ENCODE measurements at regions not wholly inside any gene's neighbourhood (a gene's known extent, or its start where the extent isn't known, plus 50 kb on each side); places are given as distances from the start of the nearest gene placed in this dataset.
A peak's percentile ranks its signal among the peaks of the same experiment; 100 is the strongest.

- DNase-seq: peak; percentile 57
These were observed 110.7 kb upstream of the RAD23B start for GRCh38 chr9:107172160-107172978.

DNA sequence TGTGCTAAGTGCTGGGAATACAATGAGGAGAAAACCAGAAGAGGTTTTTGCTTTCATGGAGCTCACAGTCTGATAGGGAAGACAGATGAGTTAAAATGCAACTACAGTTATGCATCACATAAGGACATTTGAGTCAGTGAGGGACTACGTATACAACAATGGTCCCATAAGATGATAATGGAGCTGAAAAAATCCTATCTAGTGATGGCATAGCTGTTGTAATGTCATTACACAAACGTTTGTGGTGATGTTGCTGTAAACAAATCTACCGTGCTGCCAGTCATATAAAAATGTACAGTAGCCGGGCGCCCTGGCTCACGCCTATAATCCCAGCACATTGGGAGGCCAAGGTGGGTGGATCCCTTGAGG is 110.1 kb upstream of the RAD23B start:
- no peak for DNase-seq

- DNase-seq: no peak
These were observed 109.5 kb upstream of the RAD23B start for GRCh38 chr9:107173422-107174180.

DNA sequence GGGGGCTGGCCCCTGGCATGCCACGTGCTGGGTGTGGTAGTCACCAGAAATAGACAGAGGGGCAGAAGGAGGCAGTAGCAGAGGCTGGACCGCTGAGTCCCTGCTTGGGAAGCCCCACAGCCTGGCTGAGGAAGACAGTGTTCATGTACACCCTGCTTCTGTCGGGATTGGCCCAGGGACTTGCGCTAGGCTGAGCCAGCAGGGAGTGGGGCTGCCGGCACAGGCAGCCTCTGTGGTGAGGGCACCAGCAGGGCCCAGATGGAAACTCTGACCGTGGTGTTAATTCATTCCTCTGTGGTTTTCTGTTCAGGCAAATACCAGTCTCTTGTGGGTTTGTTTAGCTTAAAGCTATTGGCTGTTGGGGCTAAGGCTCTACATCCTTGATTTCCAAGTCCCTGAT is 108.6 kb upstream of the RAD23B start:
- DNase-seq: no peak

DNA sequence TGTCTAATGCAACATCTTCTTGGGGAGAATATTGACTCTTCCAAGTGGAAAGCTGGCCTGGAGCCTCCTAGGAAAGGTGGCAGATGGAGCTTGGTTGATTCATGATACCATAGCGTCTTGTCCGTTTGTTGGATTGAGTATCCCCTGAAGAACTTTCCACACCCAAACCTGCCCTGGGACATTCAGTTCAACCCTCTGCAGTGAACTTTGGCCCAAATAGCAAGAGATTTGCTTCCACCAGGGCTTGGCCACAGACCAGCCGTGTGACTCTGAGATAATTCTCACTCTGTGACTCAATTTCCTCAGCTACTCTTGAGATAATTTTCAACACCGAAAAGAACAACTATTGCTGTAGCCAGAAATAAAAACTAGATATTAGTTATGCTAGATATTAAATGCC is 108.0 kb upstream of the RAD23B start:
- DNase-seq: no peak

- no peak for DNase-seq
These were observed 107.2 kb upstream of the RAD23B start for GRCh38 chr9:107175816-107176435.

- DNase-seq: no peak
These were observed 106.5 kb upstream of the RAD23B start for GRCh38 chr9:107176436-107177151.

DNA sequence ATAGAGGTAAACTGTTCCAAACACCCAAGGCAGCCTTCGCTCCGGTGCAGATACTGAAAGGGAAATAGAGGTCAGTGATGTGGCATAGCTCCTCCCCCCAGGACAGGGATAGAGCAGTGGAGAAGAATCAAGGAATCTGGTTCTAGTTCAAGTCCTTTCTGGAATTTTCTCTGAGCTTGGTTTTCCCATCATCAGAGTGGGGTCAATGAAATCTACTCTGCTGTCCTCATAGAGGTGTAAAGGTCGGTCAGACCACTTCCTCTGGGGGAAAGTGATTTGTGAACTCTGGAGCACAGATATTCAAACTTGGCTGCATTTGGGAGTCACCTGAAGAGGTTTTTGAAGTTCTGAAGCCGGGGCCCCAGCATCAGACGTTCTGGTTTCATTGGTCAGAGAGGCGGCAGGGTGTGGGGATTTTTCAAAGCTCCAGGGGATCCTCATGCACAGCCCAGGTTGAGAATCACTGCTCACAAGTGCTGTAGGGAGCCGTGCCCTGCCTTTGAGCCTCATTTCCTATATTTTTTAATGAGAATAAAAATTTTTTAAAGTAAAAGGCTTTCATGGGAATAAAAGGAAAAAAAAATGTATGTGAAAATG is 105.7 kb upstream of the RAD23B start:
- no peak for DNase-seq

- DNase-seq: no peak
These were observed 105.2 kb upstream of the RAD23B start for GRCh38 chr9:107177857-107178256.

DNA sequence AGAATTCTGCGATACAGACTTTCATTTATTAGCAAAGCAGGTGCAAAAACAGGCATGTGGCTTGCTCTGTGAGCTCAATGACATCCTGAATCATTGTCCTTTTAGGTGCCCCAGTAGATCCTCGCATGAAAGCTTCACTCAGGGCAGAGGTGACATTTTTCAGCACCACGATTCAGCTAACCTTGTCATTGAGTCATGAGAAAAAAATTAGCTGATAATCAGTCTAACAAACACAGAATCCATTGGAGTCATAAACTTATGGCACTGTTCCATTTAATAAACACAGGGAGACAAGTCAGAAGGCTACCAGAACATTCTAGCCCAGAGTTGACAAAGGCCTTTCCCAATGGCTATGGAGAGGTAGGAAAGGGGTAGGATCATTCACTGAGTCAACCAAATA is 104.8 kb upstream of the RAD23B start:
- DNase-seq: no peak

- no peak for DNase-seq
These were observed 102.9 kb upstream of the RAD23B start for GRCh38 chr9:107180206-107180605.

GRCh38 chr9:107183176-107183575 is 99.9 kb upstream of the RAD23B start:
- DNase-seq: no peak

DNA sequence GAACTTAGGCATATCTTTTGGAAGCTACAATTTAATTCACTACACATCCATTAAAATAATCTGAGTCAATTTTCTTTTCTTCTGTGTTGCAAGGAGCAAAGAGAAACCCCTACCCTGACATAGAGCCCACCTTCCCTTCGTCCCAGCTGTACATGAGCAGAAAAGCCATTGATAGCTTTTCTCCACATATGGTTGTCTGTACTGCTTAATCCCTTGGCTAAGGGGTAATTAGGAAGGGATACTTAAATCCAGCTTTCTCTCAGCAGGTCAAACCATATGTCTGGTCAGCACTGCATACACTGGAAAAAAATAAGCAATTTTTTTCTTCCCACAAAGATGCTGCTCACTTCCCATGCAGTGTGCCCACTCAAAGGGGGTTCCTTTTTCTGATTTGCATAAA is 94.7 kb upstream of the RAD23B start:
- no peak for DNase-seq

- no peak for DNase-seq
These were observed 92.8 kb upstream of the RAD23B start for GRCh38 chr9:107190061-107190935.

GRCh38 chr9:107190936-107191290 is 92.2 kb upstream of the RAD23B start:
- DNase-seq: no peak

DNA sequence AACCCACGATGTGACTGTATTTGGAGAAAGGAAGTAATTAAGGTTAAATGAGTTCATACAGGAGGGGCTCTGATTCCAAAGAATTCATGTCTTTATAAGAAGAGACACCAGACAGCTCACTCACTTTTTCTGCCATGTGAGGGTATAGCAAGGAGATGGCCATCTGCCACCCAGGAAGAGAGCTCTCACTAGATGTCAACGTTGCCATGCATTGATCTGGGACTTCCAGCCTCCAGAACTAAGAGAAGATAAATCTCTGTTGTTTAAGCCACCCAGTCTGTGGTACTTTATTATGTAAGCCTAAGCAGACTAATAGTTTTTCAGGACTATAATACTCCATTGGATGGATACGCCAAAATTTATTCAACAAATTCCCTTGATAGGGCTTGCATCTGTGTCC is 89.8 kb upstream of the RAD23B start:
- DNase-seq: no peak

DNA sequence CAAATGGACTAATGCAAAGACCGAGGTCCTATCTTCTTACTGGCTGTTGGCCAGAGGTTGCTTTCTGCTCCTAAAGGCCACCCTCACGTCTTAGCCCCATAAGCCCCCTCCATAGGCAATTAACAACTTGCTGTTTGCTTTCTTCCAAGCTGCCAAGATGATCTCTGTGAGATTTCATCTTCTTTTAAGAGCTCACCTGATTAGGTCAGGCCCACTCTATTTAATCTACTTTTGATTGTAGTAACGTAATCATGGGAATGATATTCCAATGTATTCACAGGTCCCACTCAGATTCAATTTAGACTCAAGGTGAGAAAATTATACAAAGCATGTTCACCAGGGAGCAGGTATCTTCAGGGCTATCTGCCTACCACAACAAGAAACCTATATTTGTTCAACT is 84.4 kb upstream of the RAD23B start:
- DNase-seq: no peak

DNA sequence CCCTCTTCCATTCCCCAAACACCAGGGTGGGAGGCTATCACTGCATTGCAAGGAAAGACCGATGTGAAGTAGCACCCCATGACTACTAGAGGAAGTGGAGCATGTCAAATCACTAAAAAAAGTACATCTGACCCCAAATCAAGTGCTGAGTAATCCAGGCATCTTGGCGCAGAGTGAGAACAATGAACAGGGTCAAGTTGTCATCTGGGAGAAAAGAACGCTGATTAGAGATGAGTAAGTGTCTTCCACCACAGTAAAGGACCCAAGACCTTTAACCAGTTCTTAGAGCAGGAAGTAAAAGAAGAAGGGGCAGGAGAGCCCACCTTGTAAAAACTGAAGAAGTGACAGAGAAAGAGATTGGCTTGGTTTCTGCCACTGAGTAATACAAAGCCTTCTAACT is 75.0 kb upstream of the RAD23B start:
- DNase-seq: no peak

DNA sequence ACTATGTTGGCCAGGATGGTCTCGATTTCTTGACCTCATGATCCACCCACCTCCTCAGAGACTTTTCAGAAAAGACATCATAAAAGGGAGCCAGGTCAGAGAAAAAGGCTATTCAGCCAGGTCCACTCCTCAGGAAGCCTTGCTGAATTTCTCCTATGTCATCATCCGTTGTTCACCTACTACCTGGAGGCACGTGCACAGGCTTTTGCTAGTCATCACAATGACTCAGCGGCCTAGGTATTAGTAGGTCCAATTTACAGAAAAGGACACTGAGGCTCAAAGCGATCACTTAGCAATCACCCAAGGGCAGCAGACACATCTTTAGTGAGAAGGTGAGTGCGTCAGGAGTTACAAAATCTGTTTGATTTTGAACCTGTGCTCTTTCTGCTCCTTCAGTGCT is 72.3 kb upstream of the RAD23B start:
- no peak for DNase-seq

DNA sequence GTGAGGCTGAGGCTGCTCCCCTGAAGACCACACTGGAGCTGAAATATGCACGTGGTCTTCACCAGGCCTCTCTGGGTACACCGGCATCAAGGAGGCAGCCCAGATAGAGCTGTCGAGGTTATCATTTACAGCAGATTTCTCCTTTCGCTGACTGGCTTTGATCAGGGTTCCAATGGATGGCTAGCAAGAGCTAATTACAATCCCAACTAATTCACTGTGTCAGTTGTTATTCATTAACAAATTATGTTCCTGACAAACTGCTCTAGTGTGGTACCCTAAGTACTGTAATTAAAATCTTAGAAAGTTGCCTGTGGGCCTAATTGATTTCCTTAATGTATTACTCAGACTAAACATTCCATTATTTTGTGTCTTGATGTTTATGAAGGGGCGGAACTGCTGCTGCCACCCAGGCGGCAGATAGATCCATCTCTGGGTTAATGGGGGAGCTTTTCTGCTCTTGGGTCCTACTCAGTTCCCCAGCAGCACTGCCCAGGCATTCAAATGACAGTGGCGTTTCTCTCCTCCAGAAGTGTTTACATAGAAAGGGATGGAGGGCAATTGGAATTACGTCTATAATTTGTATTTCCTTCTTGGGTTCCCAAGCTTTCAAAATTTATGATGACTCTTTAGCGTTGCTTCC is 71.7 kb upstream of the RAD23B start:
- DNase-seq: no peak

GRCh38 chr9:107212613-107213012 is 70.5 kb upstream of the RAD23B start:
- no peak for DNase-seq

DNA sequence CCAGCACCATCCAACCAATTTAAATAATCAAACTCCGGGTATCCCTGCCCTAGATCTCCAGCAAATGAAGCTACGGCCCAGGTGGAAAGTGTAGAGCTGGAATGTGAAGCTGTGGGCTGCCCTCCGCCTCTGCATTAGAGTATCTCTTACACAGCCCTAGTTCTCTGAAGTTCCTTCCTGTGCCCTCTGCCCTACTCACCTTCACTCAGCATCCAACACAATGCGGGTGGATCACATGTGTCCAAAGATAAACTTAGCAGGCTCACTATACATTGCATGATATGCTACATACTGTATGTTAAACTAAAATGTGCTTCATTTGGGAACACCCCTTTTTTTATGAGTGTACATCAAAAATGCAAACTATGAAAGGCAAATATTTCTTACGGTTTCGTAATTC is 70.0 kb upstream of the RAD23B start:
- DNase-seq: no peak
